ENCODE measurements at regions not wholly inside any gene's neighbourhood (a gene's known extent, or its start where the extent isn't known, plus 50 kb on each side); places are given as distances from the start of the nearest gene placed in this dataset.
A peak's percentile ranks its signal among the peaks of the same experiment; 100 is the strongest.

DNA sequence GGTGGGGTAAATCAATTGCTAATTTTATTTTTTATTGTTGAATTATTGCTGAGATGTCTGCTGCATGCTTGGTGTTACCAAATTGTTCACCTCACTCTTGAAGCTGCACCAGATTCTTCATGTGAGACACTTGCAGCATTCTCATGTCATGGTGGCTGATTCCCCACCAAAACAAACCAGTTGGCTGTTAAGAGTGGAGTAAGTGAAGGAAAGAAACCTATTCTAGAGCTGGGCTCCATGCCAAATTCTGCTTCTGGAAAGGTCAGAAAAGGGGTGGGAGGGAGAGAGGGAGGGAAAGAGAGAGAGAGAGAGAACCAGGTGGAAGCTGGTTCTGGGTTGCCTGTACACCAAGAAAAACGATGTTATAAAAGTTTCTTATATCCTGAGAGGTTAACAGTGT lies 317.5 kb upstream of the THRB start:
- Histone ChIP-seq H3K27ac (no peak overlapping the region), H3K4me3 (no peak overlapping the region)

DNA sequence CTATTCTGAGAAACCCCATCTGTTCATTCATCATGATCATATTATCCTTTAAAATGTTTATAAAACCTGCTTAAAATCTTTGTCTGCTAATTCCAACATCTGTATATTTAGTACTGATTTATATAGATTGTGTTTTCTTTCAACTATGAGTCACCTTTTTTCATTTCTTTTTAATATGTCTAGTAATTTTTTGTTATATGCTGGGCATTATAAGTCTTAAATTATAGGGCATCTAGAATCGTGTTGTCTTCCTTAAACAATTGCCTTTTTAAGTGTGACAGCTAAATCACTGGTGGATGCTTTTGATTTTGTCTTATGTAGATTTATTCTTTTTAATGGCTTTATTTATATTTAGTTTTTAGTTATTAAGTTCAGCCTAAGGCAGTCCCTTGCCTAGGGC lies 323.4 kb upstream of the THRB start:
- Histone ChIP-seq H3K27ac (no peak overlapping the region), H3K4me3 (no peak overlapping the region)

DNA sequence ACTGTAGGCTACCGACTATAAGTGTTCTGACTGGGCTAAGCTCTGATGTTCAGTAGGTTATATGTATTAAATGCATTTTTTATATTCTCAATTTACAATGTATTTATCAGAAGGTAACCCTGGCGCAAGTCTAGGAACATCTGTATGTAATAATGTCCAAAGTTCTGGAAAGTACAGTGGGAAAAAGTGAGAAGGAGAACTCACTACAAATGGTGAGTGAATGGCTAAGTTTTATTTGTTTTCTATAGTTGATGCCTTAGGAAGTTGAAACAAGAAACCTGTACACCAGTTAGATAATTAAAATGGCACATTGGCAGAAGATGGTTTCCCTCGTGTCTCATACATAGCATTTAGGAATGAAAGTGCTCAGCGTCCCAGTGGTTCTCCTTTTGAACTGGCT lies 333.4 kb upstream of the THRB start:
- H3K27ac ChIP-seq = no peak overlapping the region
- H3K4me3 ChIP-seq = no peak overlapping the region

DNA sequence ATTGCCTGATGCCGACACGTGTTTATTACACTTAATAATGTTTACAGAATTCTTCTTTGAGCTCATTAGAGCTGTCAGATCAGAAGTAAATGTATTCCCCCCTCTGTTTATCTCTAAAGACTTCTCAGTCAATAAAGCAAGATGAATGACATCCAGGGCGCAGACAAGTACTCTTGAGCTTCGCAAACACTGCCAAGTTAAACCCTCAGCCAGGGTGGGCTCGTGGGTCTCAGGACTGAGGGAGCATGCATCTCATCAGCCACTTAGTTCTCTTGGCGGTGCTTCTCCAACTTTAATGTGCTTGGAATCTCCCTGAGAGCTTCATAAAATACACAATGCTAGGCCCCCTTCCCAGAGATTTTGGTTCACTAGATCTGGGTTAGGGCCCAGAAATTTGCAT lies 333.9 kb upstream of the THRB start:
- no peak overlapping the region for H3K27ac ChIP-seq
- H3K4me3 ChIP-seq = no peak overlapping the region

DNA sequence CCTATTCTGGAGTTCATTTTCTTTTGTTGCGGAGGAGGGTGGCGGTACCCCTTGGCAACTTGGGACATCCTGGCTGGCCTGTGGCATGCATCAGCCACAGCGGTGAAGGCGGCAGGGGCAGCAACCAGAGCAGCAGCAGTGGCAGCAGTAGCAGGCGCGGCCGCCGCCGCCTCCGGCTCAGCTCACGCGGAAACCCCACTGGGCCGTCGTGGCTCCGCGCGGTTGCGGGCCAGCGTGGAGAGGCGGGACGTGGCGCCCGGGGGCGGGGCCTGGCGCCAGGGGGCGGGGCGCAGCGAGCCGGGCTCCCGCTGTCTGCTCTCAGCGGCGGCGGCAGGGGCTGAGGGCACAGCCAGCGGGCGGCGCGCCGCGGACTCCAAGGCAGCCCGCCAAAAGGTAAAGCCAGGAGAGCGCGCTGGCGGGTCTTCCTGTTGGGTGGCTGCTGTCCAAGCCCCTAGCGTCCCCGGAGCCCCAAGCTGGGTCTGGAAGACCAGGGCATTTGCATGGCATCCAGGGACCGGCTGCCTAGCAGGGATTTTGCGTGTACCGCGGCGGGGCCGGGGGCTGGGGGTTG lies 334.4 kb upstream of the THRB start:
- Histone ChIP-seq H3K27ac (no peak overlapping the region), H3K4me3 (peak overlapping the region in 6 of 7 experiments; percentile 11 to 43 (median 28))

DNA sequence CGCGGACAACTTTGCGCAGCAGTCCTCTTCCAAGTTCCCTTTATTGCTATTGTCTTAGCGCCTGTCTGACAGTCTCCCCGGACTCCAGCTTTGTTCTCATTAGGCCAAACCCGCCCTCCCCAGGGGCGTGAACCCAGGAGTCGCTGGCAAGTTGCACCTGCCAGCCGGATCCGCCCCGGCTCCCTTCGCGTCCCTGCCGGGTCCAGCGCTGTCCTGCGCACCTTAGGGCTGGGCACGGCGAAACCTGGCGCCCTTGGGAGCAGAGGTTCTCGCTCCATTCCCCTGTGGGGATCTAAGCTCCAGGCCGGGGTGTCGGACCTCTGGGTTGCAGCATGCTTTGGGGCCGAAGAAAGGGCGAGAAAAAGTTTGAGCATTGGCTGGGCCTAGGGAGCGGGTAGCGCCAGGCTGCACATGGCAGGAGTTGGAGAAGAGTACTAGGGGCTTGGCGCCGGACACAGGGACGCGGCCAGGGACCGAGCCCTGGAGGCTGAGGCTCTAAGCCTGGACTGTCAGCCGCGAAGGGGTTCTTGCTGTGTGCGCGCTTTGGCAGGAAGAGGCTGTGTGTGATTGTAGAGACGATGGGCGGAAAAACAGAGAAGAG lies 335.1 kb upstream of the THRB start:
- no peak overlapping the region for H3K27ac ChIP-seq
- peak overlapping the region in 6 of 7 experiments; percentile 11 to 43 (median 28) for H3K4me3 ChIP-seq

DNA sequence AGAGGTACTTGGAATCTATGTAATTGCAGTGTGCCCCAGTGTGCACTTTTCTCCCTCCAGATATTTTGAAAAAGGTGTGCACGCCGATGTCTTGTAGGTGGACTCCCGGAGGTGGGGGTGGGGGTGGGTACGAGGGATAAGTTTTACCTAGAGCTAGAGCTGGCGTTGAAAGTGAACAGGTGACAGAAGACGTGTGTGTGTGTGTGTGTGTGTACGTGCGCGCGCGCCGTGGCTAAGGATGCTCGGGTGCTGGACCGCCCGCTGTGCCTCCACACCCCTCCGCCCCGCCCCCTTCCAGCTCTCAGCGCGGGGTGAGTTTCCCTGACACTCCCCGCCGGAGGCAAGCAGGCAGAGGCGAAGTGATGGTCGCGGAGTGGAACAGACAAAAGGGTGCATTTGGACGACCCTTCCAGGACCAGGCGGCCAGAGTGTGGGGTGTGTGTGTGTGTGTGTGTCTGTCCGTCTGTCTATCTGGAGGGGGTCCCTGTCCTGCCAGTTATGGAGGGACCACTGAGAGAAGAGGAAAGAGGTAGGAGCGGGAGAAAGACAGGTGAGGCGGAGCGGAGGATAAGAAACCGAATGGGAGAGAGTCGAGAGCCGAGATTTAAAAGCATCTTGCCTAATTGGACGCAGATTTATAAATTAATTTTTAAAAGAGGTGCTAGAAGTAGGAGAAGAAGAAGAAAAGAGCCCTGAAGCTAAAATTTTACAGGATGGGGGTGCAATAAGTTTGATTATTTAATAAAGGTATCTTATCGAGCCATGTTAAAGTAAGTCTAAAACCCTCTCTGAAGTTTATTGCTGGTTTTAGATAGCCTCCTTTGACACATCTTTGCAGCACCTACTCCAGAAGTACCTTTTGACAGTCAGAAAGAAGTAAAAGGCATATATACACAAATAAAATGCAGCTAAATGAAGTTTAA lies 335.8 kb upstream of the THRB start:
- Histone ChIP-seq H3K27ac (no peak overlapping the region), H3K4me3 (peak overlapping the region in 4 of 7 experiments; percentile 17 to 43 (median 35))

DNA sequence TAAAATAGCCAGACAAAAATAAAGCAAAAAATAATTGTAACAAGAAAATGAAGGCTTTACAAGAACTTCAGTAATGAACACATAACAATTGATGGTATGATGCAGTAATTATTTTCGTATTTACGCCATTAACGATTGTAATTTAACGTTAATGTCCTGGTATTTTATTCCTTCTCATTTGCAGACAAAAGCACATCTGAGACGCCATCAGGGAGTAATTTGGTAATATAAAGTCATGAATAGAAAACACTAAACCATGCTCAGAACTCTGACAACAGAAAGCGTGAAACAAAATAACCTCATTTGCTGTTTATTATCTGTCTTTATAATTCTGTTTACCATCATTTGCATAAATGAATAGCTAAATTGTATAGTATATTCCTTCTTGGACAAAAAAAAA lies 336.6 kb upstream of the THRB start:
- no peak overlapping the region for H3K27ac ChIP-seq
- no peak overlapping the region for H3K4me3 ChIP-seq

DNA sequence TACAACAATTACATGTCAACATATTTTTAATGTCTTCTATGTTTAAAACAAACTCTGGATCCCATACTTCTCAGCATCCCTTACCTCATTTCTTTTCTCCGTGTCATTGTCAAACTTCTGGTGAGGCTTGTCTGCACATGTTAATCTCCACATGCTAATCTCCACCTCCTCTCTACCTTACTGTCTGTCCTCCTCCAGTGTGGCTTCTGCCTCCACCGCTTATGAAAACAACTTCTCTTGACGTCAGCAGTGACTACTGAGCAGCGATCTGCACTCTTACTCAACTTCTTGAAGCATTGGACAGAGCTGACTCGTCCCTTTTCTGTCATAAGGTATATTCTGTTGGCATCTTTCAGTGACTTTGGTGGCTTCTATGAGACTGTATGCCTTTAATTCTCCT lies 338.2 kb upstream of the THRB start:
- Histone ChIP-seq H3K4me3 (no peak overlapping the region), H3K27ac (no peak overlapping the region)

DNA sequence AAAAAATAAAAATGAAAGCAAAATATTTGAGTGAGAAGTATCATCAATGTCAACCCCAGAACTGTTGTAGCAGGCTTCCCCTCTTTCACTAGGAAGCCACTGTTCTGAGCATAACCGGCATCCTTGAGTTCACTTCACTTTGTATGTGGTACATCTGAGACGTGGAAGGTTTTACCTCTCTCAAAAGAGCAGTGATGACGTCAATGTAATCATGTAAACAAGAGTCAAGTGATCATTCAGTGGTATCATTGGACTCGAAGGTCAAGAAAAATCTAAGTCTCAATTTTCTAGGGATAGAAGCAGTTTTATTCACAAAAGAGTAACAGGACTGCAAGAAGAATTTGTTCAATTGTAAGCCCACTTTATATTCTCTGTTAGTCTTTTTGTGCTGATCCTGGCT lies 339.8 kb upstream of the THRB start:
- Histone ChIP-seq H3K27ac (no peak overlapping the region), H3K4me3 (no peak overlapping the region)

DNA sequence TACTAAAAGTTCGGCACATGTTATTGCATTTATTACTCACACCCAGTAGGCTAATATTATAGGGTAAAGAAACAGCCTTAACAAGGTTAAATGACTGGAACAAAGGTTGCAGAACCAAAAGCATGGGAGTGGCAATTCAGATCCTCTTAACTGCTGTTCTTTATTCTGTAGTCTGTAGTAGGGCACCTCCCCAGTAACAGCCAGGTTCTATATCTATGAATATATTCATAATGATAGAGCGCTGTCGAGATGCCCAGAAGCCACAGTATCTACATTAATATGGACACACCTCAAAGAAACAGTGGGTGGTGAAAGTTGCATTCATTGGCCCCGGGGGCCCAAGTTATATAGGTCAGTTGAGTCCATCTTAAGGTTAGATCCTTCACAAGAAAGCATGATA lies 340.9 kb upstream of the THRB start:
- Histone ChIP-seq H3K4me3 (no peak overlapping the region), H3K27ac (no peak overlapping the region)

DNA sequence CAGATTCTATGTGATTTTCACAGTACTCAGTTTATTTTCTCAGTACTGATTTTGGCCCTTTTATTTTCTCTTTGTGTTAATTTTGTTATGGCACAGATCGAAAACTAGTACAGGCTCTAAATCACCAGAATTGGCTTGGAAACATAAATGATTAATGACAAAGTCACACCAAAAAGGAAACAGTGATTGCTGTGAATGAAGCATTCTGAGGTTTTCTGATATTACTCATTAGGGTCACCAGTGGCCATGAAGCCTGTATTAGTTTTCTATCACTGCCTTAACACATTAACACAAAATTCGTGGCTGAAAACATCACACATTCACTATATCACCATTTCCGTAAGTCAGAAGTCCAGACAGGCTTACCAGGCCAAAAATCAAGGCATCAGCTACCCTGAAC lies 343.0 kb upstream of the THRB start:
- Histone ChIP-seq H3K4me3 (no peak overlapping the region), H3K27ac (no peak overlapping the region)

DNA sequence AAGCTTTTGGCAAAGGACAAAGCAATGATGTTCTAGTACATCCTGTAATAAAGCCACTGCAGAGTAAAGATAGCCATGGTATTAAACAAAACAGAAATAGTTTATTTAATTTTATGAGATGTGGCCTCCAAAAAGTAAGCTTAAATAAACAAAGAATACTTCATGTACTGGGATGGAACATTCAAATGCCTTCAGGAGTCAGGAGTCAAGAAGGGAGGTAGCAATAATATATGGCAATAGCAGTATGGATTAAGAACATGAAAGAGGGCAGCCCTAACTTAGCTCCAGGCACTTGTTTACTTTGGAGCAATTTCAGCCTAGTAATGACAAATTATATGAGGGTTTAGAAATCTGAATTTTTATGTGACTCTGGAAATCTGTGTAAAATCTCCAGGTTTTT lies 343.9 kb upstream of the THRB start:
- Histone ChIP-seq H3K27ac (no peak overlapping the region), H3K4me3 (no peak overlapping the region)

DNA sequence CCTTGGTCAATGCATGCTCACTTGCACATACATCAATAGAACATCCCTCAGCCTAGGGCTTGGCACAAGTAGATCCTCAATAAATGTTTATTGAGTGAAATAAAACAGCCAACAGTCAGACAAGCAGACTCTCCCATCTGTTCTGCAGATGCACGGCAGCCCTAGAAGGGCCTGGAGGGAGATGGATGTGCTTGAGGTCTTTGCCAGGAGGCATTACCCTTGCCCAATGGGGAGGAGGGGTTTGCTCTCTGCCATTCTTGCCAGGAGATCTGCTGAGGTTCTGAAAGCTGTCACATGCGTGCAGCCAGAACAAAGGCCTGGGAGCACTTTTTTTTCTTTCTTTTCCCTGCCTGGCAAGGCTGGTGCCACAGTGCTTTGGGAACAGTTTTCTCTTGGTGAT lies 349.3 kb upstream of the THRB start:
- Histone ChIP-seq H3K4me3 (no peak overlapping the region), H3K27ac (no peak overlapping the region)

DNA sequence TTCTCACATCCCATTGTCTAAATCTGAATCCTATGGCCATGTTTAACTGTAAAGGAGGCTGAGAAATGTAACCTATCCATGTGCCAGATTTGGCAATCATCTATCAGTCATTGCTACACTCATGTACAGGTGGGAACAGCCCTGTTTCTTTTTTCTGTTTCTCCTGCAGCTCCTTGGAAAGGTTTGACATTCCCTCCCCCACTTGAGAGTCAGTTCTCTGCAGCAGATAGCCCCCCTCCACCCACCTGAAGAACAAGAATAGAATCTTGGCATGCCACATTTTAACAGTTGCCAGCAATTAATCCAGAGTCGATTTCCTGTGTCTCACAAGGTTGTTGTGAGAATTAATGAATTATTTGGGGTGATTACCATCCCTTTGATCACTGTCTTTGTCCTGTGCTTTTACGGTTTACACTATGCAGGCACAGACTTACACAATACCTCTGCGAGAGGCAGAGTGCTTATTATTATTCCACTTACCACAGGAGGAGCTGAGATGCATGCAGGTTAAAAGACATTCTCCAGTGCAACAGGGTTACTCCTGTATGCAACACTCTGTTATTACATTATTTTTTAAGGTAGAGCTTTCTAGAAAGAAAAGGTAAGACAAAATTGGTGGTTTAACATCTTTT lies 351.0 kb upstream of the THRB start:
- Histone ChIP-seq H3K4me3 (no peak overlapping the region), H3K27ac (no peak overlapping the region)

DNA sequence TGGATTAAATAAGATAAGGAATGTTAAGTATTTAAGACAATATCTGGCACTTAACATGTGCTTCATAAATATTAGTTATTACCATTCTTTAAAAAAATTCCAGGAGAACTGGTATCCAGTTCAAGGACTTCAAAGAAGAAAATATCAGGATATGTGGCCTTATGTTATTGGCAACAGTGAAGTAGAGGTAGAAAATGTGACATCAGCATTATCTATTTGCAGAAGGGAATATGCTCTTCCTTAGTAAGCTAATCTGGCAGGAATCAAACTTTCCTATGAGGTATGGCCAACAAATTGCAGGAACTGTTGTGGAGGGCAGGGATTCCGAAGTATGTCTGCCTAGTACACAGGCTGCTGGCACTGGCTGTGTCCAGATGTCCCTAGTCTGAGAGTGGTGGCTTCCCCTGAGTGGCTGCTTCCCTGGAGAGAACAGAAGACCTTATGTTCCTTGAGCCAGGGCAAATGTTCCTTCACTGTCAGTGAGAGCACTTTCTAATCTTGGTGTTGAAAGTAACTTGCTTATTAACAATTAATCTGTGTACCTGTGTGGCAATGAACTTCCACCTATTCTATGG lies 351.7 kb upstream of the THRB start:
- Histone ChIP-seq H3K27ac (no peak overlapping the region), H3K4me3 (no peak overlapping the region)

DNA sequence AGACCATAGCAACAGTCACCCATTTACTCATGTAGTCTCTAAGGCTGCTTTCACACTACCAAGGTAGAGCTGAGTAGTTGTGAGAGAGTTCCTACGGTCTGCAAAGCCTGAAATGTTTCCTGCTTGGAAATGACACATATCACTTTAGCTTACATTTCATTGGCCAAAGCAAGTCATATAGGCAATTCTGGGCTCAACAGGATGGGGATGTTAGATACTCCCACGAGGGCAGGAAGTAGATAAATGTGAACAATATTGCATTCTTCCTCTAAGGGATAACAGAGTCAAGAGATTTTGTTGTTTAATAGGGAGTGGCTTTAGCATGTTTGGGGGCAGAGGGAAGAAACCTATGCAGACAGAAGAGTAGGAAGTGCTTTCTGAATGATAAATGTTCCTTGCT lies 355.6 kb upstream of the THRB start:
- no peak overlapping the region for H3K27ac ChIP-seq
- no peak overlapping the region for H3K4me3 ChIP-seq

DNA sequence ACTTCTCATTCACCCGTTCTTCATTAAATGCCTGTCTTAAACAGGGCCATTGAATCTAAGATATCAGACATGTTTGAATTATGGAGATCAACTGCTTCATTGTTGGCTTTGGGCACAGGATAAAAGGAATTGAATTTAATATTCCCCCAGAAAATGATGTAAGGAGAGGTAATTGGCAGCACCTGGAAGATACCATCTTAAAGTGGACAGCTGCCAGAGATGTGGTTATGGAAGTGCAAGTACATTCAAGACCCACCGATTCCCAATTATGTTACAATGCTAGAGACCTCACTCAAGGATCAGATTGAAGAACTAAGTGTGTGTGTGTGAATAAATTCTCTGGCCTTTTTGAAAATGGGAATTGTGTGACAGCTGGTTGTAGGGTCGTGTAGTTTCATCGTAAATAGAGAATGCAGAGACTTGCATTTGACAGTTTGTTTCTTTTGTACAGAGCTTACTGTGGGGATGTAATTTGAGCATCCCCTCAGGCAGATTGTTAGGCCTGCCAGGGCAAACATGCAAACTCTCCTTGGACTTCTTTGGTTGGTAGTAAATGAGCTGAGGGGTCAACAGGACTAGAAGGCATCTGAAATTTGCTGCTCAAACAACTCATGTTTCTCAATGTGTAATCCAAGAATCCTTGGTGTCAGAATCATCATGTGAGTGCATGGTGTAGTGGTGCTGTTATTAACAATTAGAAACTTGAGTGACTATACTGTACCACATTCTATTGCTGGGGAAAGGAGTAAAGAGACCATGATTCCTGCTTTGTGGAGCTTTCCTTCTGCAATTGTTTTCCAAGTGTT lies 359.2 kb upstream of the THRB start:
- no peak overlapping the region for H3K27ac ChIP-seq
- no peak overlapping the region for H3K4me3 ChIP-seq

DNA sequence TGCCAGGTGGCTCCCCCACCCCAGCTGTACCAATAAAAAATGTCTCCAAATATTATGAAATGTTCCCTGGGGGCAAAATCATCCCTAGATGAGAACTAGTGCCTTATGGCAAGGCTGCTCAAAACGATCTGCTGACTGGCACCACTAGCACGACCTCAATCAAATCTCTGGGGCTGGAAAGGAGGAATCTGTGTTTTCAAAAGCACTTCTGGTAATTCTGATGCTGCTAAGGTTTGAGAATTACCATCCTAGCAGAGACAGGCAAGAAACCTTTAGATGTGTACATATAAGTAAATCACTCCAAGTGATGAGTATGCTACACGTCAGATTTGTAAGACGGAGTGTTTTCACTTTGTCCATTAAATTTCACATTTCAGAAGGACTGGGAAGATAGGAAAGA lies 360.1 kb upstream of the THRB start:
- H3K27ac ChIP-seq = no peak overlapping the region

DNA sequence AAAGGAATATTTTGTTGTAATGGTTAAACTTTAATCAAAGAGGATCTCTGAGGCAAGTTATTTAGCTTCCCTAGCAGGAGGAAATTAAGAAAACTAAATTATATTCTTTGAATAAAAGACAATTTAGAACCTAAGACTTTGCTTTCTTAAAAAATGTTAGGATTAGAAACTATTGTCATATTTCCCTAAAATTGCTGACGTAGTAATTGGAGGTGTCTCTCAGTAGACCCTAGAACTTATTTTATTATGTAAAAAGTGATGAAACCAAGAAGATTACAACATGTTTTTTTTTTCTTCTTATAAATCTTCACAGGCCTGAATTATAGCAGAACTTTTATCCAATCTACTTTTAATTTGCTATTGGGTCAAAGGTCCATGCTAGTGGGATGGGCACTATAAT lies 363.3 kb upstream of the THRB start:
- H3K27ac ChIP-seq = no peak overlapping the region
- H3K4me3 ChIP-seq = no peak overlapping the region

More for the DNA sequence above, 360.1 kb upstream of the THRB start:
- no peak overlapping the region for H3K4me3 ChIP-seq
